Bronchial epithelial cell (primary cell): ENCODE measurements at regions not wholly inside any gene's neighbourhood (a gene's known extent, or its start where the extent isn't known, plus 50 kb on each side); places are given as distances from the start of the nearest gene placed in this dataset.
"Not testable (repeated sequence)": the region's sequence is repeated elsewhere in the genome, so short reads cannot be mapped to it uniquely, and the experiment has no call there.

Experiments
- DNase-seq: peaks from one replicate; pipeline ENCODE4 v3.0.0-alpha.2; 2010; ENCODE audit warnings: low read depth
- FAIRE-seq: peaks from 2 replicates; lab custom pipeline; 2011; peaks lifted over from hg19 to GRCh38; lab: Jason Lieb, UNC
- H3K27me3 ChIP-seq: 2 replicates; pipeline ENCODE4 v1.5.1; 2011; ENCODE audit warnings: low read length; ENCODE audit not compliant: control insufficient read depth, insufficient read depth
- H3K36me3 ChIP-seq: 2 replicates; pipeline ENCODE4 v1.5.1; 2011; ENCODE audit warnings: low read length; ENCODE audit not compliant: control insufficient read depth, insufficient read depth
- H3K4me3 ChIP-seq: 2 replicates; pipeline ENCODE4 v1.5.1; 2011; ENCODE audit warnings: mild to moderate bottlenecking, low read depth, low read length, control low read depth
- CTCF ChIP-seq: IDR thresholded peaks from 2 replicates; pipeline ENCODE4 v1.5.1; 2011; ENCODE audit warnings: mild to moderate bottlenecking, moderate library complexity, low read length, control low read depth, inconsistent platforms; ENCODE audit not compliant: insufficient read depth, severe bottlenecking

DNA sequence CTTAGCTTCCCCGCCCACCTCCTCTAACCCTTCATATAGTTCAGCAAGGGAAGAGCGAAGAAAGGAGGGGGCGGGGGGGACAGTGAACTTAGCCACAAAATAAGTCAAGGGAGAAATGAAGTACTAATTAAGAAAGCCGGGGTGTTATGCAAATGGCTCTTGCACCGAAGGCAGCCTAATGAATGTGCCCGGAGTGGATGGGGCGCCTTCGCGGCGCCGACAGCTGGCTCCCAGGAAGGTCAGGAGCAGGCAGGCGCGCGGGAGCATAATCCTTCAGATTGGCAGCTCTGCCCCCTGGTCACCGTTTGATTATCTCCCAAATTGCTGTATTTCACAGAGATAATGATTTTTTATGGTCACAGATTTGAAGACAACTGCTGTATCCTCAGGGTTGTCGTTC is 395.1 kb downstream of the TFAP2B start:
- no peak for DNase-seq
- Histone ChIP-seq H3K4me3 (no peak overlapping the region), H3K36me3 (no peaks in the 10 kb centered on the region), H3K27me3 (no peaks in the 10 kb centered on the region)
- no peak for TF ChIP-seq CTCF
- no peak for FAIRE-seq

DNA sequence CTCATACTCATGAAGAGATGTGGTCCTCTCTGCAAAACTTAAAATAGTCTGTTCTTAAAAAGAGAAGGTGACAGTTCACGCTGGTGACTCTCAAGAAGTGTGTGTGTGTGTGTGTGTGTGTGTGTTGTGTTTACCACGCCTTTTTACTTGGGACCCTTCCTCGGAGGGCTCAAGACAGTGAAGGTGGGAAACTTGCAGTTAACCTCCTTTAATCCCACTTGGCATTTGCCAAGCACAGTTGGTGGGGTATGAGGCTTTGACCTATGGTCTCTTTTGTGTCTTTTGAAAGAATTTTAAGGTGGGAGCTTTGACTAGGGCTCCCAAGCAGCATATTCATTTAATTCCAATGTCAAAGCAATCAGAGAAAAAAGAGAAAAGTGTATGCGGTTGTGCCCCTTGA is 395.8 kb downstream of the TFAP2B start:
- no peak for DNase-seq
- Histone ChIP-seq H3K36me3 (no peaks in the 10 kb centered on the region), H3K27me3 (no peaks in the 10 kb centered on the region), H3K4me3 (no peak overlapping the region)
- TF ChIP-seq CTCF, result no peak
- FAIRE-seq, result no peak

- DNase-seq, result no peak
- no peak for TF ChIP-seq CTCF
- no peak for FAIRE-seq
- no peaks in the 10 kb centered on the region for H3K27me3 ChIP-seq
- no peaks in the 10 kb centered on the region for H3K36me3 ChIP-seq
- no peak overlapping the region for H3K4me3 ChIP-seq
Observed at GRCh38 chr6:51218181-51218580, 399.5 kb downstream of the TFAP2B start.

DNA sequence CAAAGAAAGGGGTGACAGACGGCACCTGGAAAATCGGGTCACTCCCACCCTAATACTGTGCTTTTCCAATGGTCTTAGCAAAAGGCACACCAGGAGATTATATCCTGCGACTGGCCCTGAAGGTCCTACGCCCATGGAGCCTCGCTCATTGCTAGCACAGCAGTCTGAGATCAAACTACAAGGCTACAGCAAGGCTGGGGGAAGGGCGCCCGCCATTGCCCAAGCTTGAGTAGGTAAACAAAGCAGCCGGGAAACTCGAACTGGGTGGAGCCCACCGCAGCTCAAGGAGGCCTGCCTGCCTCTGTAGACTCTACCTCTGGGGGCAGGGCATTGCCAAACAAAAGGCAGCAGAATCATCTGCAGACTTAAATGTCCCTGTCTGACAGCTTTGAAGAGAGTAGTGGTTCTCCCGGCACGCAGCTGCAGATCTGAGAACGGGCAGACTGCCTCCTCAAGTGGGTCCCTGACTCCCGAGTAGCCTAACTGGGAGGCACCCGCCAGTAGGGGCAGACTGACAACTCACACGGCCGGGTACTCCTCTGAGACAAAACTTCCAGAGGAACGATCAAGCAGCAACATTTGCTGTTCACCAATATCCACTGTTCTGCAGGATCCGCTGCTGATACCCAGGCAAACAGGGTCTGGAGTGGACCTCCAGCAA is 406.0 kb downstream of the TFAP2B start:
- not testable (repeated sequence) for H3K4me3 ChIP-seq, FAIRE-seq, H3K27me3 ChIP-seq, DNase-seq, H3K36me3 ChIP-seq

- Histone ChIP-seq H3K36me3 (no peaks in the 10 kb centered on the region), H3K4me3 (no peak overlapping the region), H3K27me3 (no peaks in the 10 kb centered on the region)
- no peak for TF ChIP-seq CTCF
- FAIRE-seq, result no peak
- no peak for DNase-seq
Observed at GRCh38 chr6:51241376-51241775, 422.7 kb downstream of the TFAP2B start.

GRCh38 chr6:51249798-51250197 is 431.1 kb downstream of the TFAP2B start:
- Histone ChIP-seq H3K27me3 (no peaks in the 10 kb centered on the region), H3K36me3 (no peaks in the 10 kb centered on the region), H3K4me3 (no peak overlapping the region)
- FAIRE-seq (no peak), DNase-seq (no peak)
- no peak for TF ChIP-seq CTCF
